Hepatic stellate cell (primary cell): ENCODE measurements at regions not wholly inside any gene's neighbourhood (a gene's known extent, or its start where the extent isn't known, plus 50 kb on each side); places are given as distances from the start of the nearest gene placed in this dataset.
A peak's percentile ranks its signal among the peaks of the same experiment; 100 is the strongest.

Experiments used
- DNase-seq: peaks from one replicate; pipeline ENCODE4 v3.0.0; 2011; ENCODE audit warnings: low spot score

- no peak for DNase-seq
These were observed 345.8 kb downstream of the RPS29 start for GRCh38 chr14:49240383-49240782.

DNA sequence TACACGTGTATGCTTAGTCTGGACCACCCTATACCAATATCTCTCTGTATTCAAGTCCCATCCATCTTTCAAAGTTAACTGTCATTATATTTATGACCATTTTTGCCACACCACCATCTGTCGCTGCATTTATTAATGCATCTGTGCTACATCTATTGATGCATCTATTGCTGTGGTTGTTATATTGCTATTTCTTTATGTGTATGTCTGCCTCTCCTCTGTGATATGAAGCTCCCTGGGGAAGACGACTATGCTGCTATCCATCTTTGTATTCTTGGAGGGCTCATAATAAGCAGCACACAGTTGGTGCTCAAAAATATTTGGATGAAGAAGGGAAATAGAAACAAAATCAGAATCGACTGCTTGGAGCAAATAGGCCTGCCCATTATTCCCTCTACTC is 357.6 kb downstream of the RPS29 start:
- no peak for DNase-seq

- DNase-seq, result no peak
These were observed 364.9 kb downstream of the RPS29 start for GRCh38 chr14:49221316-49221715.

GRCh38 chr14:49220492-49220891 is 365.7 kb downstream of the RPS29 start:
- DNase-seq, result no peak

DNA sequence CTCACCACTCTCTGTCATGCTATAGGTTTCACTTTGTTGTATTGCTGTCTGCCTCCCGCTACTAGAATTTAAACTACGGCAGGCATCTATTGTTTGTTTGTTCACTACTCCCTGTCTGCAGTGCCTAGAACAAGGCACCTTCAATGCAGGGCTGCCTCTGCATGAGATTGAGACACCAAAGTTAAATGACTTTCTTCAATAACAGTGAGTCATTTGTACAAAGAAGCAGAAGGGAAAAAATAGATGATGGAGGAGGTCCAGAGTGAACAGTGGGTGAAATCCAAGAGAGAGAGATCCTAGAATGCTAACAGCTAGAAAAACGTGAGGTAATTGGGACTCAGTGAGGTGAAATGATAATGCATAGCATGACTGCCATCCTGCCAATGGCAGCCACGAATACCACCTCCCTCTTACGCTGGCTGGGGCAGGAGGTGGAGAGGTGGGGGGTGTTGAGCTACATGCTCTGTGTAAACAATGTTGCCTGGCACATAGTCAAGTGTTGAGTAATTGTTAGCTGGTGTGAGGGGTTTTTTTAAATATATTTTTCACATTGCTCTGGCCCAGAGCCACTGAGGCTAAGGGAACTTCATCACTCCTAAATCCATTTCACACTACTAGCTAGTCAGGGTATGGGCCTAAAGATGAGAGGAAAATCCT is 367.6 kb downstream of the RPS29 start:
- no peak for DNase-seq

DNA sequence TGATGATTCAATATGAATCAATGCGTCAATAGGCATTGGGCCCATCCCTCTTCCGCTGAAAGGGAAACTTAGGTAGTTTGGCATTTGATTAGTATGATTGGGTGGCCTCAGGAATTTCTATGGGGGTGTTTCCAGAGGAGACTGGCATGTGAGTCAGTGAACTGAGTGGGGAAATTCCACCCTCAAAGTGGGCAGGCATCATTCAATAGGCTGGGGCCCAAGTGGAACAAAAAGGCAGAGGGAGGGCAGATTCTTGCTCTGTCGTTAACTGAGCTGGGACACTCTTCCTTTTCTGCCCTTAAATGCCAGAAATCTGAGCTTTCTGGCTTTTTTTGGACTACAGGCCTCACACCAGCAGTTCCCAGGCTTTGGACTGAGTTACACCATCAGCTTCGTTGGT is 373.5 kb downstream of the RPS29 start:
- no peak for DNase-seq

DNA sequence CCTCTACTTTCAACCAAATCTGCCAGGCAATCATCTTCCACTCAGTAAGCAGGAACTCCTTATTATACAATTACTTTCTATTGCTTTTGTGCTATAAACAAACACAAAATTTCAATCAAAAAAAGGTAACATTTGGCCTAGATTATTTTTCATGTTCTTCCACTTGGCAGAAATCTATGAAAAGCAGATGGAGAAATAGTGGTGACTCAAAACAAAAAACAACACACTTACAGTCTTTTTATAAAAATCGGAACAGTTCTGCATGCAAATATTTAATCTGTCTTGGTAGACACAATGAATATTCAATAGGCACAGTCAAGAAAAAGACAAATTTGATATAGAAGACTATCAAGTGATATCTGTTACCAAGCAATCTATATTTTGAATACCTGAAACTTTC is 376.8 kb downstream of the RPS29 start:
- DNase-seq, result no peak

DNA sequence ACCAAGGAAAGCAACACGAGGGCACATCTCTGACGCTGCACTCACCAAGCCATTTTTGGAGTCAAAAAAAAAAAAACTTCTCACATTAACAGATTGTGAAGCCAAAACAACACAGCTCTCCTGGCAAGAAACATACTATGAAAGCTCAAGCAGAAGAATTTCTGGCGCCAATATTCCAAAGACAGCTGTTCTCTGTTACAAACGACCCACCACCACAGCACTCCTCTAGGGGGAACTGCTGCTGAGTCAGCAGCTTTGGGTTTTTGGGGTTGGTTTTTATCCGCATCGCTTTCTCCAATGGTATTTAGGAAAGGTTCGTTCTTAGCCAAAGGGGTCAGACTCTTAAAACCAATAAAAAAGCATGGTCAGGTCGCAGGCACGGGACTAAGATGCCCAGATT is 379.4 kb downstream of the RPS29 start:
- DNase-seq, result no peak

GRCh38 chr14:49203676-49204075 is 382.5 kb downstream of the RPS29 start:
- DNase-seq, result no peak

DNA sequence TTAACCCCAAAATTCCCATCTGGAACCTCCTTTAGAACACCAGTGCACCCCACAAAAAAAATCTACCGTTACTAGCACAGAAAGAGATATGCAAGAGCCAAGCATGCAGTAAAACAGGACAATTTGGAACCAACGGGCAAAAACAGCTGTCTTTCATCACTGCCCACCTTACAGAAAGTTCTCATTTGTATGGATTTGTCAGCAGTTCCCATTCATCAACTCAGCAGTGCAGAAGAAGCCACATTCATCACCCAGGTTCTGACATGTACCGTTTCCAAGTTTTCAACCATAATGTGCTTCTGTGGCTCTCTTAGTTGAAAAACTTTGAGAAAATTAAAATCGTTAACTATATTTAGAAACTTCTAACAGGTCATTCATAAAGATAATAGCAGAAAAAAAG is 387.0 kb downstream of the RPS29 start:
- DNase-seq, result no peak

DNA sequence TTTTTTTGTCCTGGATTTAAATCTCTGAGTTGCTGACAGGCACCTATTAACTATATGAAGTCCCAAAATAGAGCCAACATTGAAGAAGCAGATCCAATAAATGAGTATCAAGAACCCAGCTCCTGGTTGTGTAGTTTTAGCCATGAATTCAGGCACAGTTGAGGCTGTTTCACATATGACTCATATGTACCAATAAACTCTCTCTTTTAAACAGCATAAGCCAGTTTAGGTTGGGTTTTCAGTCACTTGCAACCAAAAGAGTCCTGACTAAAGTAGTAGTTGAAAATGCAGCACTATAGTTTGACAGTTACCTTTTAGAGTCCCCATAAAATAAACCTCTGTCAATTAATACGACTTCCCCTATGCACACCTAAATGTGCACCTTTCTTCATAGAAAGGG is 389.9 kb downstream of the RPS29 start:
- no peak for DNase-seq

DNA sequence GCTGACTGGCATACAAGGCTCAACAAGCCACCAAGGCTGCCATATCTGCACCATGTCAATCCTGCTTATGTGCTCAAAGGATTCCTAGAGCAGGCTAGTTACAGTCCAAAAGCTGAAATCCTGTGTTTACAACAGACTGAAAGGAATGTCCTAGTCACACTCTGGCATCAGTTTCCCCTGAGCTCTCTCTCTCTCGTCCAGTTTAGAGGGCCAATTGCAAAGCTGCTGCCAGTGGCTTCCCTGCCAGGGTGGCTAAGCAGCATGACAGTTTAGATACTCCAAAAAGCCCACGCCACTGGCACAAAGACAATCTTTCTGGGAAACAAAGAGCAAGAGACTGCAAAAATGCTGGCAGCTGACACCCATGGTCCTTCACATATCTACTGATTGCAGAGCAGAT is 392.1 kb downstream of the RPS29 start:
- no peak for DNase-seq

GRCh38 chr14:49193332-49194065 is 392.7 kb downstream of the RPS29 start:
- no peak for DNase-seq

- no peak for DNase-seq
These were observed 394.8 kb downstream of the RPS29 start for GRCh38 chr14:49191380-49191779.

DNA sequence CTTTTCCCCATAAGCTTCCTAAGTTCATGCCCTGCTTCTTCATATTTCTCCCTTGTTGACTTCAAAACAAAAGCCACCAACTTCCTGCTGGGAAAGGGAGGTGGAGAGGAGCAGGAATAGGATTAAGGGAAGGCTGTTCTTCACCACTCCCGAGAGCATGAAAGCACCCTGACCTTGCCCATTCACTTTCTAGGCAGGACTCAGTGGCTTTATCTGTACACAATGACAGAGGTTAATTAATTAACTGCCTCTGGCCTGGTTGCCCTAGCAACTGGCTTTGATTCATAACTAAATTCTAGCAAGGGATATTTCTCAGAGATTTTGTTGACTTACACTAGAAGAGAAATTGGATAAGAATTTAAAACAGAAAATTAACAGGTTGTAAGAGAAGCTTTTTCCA is 396.8 kb downstream of the RPS29 start:
- no peak for DNase-seq

DNA sequence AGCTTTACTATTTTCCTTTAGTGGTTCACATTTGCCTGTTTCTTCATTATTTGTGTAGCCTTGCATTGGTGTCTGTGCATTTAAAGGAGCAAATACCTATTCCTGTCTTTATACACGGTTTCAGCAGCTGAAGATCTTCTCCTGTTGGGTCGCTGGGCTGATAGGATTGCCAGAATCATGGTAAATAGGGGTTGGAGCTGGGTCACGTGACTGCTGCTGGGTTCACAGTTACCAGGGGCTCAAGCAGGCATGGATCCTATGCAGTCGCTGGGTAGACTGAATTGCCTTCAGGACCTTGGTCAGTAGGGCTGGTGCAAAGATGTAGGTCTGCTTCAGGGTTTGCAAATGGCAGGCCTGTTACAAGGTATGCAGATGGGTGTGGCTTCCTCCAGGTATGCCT is 398.4 kb downstream of the RPS29 start:
- DNase-seq, result no peak

GRCh38 chr14:49173765-49174373 is 412.3 kb downstream of the RPS29 start:
- DNase-seq, result peak; percentile 23

DNA sequence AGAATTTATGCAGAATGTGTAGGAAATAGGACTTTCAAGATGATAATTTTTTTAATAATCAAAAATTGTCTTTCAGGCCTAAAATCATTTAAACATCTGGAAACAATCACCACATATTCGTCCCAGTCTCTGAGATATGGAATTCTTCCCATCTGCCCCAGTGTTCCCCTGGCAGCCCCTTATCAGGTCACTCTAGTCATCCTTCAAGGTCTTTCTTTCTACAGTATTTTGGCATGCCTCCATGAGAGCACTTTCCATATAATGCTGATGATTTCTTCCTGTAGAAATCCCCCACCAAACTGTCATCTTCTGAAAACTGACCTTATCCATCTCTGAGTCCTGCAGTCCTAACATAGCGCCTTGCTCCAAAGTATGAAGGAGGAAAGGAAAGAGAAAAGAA is 422.1 kb downstream of the RPS29 start:
- no peak for DNase-seq

DNA sequence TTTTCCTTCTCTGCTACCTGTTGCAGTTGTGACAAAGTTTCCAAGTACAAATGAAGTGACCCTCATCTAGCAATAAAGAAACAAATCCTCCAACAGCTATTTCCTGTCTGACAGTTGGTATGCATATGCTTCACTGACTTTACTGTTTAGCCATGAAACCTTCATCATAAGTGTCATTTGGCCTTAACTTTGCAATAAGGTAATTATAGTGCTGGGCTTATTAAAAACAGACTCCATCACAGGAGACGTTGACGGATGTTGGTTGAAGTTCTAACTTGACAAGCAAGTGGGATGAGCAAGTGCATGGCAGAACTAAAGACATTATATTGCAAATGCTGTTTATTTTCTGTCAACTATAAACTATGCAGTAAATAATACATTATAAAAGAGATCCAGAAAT is 425.2 kb downstream of the RPS29 start:
- DNase-seq, result no peak

DNA sequence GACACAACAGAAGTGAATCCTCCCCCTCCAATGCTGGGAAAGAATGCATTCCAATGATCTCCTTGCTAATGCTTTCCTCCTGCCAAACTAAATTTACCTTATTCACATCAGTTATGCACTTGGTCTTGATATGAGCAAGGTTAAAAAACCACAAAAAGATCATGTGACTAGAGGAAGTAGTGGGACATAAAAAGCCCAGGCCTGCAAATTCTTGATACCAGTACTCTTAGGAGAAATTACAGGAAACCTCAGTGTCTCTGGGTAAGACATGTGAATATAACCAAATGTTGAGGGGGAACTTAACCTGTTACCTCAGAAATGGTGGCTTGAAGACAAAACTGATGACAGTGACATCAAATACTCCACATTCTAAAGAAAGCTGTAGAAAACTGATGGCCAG is 427.1 kb downstream of the RPS29 start:
- no peak for DNase-seq

- no peak for DNase-seq
These were observed 446.6 kb downstream of the RPS29 start for GRCh38 chr14:49139593-49139992.

- no peak for DNase-seq
These were observed 451.2 kb downstream of the RPS29 start for GRCh38 chr14:49134940-49135339.

DNA sequence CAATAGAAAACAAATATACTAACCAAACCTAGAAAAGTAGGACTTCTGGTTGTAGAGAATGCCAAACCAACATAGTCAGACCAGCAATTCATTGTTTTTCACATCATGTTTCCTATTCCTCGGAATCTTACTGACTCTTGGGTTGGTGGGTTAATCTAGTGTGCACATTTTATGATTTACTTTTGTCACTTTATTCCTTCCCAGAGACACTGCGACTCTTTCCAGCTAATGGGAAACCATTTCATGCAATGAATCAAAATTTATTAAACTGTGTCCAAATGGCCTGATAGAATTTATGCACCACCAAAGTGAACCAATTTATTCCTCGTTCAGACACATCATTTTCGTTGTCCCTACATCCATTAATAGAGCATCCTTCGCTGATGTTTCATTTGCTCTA is 464.9 kb downstream of the RPS29 start:
- DNase-seq, result no peak
